ENCODE measurements at regions not wholly inside any gene's neighbourhood (a gene's known extent, or its start where the extent isn't known, plus 50 kb on each side); places are given as distances from the start of the nearest gene placed in this dataset.

DNA sequence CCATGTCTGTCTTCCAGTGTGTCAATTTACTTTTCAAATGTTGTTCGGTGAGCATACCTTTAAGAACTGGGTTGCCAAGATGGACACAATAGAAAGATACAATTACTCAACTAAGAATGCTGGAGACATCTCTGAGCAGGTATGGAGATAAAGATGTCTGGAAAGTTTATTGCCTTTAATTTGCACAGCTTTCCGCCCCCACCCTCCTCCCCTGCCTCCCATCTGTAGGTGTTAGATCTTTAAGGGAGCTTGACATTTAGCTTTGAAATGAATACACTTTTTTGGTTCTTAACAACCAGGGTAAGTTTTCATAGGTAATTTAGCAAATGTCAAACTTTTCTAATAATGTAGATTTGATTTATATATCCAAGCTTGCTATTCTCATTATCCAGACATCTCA lies 104.4 kb downstream of the BTBD3 start:
- Mint-ChIP-seq H3K4me1 (0 out of 2 replicates have a peak, but pooled peaks cover 3% of the 10 kb centered on the region), H3K4me3 (no peak overlapping the region), H3K36me3 (no peaks in the 10 kb centered on the region), H3K27me3 (ENCODE audit: low read depth) (no peaks in the 10 kb centered on the region; the same call in 1 of the 2 replicates), H3K27ac (no peak overlapping the region), H3K9me3 (no peaks in the 10 kb centered on the region; the same call in 1 of the 2 replicates)
- ATAC-seq (no peak), DNase-seq (ENCODE audit: low spot score) (no peak)
- ChIA-PET POLR2A (no interaction called here), CTCF (interaction anchor here (1.5 kb wide), 1 partner anchor 10 kb away, joined by 7 read pairs; no protein-coding TSS in a partner anchor)
- TF ChIP-seq ZNF671 (CRISPR knock-in tag; IDR thresholded peaks at IDR 0.05) (no peak), FOXK1 (CRISPR knock-in tag; IDR thresholded peaks at IDR 0.05) (no peak), OVOL2 (CRISPR knock-in tag; IDR thresholded peaks at IDR 0.05; ENCODE audit: borderline replicate concordance) (no peak), ZNF317 (CRISPR knock-in tag; IDR thresholded peaks at IDR 0.05; ENCODE audit: borderline replicate concordance, low read depth) (no peak), NR2C2 (CRISPR knock-in tag; IDR thresholded peaks at IDR 0.05) (no peak), KAT7 (CRISPR knock-in tag; IDR thresholded peaks at IDR 0.05; ENCODE audit: borderline replicate concordance) (no peak), ETV6 (CRISPR knock-in tag; IDR thresholded peaks at IDR 0.05) (no peak), GTF2I (CRISPR knock-in tag; conservative IDR thresholded peaks at IDR 0.05) (no peak), TEAD1 (CRISPR knock-in tag; IDR thresholded peaks at IDR 0.05) (no peak), SMAD4 (CRISPR knock-in tag; IDR thresholded peaks at IDR 0.05) (no peak), ZBTB21 (CRISPR knock-in tag; IDR thresholded peaks at IDR 0.05; ENCODE audit: borderline replicate concordance) (no peak)
- TF ChIP-seq, protein P1, sequence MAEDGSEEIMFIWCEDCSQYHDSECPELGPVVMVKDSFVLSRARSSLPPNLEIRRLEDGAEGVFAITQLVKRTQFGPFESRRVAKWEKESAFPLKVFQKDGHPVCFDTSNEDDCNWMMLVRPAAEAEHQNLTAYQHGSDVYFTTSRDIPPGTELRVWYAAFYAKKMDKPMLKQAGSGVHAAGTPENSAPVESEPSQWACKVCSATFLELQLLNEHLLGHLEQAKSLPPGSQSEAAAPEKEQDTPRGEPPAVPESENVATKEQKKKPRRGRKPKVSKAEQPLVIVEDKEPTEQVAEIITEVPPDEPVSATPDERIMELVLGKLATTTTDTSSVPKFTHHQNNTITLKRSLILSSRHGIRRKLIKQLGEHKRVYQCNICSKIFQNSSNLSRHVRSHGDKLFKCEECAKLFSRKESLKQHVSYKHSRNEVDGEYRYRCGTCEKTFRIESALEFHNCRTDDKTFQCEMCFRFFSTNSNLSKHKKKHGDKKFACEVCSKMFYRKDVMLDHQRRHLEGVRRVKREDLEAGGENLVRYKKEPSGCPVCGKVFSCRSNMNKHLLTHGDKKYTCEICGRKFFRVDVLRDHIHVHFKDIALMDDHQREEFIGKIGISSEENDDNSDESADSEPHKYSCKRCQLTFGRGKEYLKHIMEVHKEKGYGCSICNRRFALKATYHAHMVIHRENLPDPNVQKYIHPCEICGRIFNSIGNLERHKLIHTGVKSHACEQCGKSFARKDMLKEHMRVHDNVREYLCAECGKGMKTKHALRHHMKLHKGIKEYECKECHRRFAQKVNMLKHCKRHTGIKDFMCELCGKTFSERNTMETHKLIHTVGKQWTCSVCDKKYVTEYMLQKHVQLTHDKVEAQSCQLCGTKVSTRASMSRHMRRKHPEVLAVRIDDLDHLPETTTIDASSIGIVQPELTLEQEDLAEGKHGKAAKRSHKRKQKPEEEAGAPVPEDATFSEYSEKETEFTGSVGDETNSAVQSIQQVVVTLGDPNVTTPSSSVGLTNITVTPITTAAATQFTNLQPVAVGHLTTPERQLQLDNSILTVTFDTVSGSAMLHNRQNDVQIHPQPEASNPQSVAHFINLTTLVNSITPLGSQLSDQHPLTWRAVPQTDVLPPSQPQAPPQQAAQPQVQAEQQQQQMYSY (CRISPR knock-in tag; IDR thresholded peaks at IDR 0.05) = no peak
- TF ChIP-seq, protein P2, sequence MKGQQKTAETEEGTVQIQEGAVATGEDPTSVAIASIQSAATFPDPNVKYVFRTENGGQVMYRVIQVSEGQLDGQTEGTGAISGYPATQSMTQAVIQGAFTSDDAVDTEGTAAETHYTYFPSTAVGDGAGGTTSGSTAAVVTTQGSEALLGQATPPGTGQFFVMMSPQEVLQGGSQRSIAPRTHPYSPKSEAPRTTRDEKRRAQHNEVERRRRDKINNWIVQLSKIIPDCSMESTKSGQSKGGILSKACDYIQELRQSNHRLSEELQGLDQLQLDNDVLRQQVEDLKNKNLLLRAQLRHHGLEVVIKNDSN (CRISPR knock-in tag; IDR thresholded peaks at IDR 0.05) = no peak
- TF ChIP-seq, protein P3, sequence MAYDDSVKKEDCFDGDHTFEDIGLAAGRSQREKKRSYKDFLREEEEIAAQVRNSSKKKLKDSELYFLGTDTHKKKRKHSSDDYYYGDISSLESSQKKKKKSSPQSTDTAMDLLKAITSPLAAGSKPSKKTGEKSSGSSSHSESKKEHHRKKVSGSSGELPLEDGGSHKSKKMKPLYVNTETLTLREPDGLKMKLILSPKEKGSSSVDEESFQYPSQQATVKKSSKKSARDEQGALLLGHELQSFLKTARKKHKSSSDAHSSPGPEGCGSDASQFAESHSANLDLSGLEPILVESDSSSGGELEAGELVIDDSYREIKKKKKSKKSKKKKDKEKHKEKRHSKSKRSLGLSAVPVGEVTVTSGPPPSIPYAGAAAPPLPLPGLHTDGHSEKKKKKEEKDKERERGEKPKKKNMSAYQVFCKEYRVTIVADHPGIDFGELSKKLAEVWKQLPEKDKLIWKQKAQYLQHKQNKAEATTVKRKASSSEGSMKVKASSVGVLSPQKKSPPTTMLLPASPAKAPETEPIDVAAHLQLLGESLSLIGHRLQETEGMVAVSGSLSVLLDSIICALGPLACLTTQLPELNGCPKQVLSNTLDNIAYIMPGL (CRISPR knock-in tag; IDR thresholded peaks at IDR 0.05) = no peak
- TF ChIP-seq, protein P4, sequence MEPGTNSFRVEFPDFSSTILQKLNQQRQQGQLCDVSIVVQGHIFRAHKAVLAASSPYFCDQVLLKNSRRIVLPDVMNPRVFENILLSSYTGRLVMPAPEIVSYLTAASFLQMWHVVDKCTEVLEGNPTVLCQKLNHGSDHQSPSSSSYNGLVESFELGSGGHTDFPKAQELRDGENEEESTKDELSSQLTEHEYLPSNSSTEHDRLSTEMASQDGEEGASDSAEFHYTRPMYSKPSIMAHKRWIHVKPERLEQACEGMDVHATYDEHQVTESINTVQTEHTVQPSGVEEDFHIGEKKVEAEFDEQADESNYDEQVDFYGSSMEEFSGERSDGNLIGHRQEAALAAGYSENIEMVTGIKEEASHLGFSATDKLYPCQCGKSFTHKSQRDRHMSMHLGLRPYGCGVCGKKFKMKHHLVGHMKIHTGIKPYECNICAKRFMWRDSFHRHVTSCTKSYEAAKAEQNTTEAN (CRISPR knock-in tag; IDR thresholded peaks at IDR 0.05) = no peak
- TF ChIP-seq, protein P5, sequence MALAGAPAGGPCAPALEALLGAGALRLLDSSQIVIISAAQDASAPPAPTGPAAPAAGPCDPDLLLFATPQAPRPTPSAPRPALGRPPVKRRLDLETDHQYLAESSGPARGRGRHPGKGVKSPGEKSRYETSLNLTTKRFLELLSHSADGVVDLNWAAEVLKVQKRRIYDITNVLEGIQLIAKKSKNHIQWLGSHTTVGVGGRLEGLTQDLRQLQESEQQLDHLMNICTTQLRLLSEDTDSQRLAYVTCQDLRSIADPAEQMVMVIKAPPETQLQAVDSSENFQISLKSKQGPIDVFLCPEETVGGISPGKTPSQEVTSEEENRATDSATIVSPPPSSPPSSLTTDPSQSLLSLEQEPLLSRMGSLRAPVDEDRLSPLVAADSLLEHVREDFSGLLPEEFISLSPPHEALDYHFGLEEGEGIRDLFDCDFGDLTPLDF (CRISPR knock-in tag; IDR thresholded peaks at IDR 0.05) = no peak
- TF ChIP-seq, protein P6, sequence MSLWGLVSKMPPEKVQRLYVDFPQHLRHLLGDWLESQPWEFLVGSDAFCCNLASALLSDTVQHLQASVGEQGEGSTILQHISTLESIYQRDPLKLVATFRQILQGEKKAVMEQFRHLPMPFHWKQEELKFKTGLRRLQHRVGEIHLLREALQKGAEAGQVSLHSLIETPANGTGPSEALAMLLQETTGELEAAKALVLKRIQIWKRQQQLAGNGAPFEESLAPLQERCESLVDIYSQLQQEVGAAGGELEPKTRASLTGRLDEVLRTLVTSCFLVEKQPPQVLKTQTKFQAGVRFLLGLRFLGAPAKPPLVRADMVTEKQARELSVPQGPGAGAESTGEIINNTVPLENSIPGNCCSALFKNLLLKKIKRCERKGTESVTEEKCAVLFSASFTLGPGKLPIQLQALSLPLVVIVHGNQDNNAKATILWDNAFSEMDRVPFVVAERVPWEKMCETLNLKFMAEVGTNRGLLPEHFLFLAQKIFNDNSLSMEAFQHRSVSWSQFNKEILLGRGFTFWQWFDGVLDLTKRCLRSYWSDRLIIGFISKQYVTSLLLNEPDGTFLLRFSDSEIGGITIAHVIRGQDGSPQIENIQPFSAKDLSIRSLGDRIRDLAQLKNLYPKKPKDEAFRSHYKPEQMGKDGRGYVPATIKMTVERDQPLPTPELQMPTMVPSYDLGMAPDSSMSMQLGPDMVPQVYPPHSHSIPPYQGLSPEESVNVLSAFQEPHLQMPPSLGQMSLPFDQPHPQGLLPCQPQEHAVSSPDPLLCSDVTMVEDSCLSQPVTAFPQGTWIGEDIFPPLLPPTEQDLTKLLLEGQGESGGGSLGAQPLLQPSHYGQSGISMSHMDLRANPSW (CRISPR knock-in tag; conservative IDR thresholded peaks at IDR 0.05; ENCODE audit: low read depth) = no peak
- TF ChIP-seq, protein P7, sequence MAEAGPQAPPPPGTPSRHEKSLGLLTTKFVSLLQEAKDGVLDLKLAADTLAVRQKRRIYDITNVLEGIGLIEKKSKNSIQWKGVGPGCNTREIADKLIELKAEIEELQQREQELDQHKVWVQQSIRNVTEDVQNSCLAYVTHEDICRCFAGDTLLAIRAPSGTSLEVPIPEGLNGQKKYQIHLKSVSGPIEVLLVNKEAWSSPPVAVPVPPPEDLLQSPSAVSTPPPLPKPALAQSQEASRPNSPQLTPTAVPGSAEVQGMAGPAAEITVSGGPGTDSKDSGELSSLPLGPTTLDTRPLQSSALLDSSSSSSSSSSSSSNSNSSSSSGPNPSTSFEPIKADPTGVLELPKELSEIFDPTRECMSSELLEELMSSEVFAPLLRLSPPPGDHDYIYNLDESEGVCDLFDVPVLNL (CRISPR knock-in tag; IDR thresholded peaks at IDR 0.05; ENCODE audit: borderline replicate concordance, low read depth) = no peak

Measured in WTC11 (cell line).